Testis (tissue), 2 donors: ENCODE measurements at regions not wholly inside any gene's neighbourhood (a gene's known extent, or its start where the extent isn't known, plus 50 kb on each side); places are given as distances from the start of the nearest gene placed in this dataset.

ENCODE experiments used
- DNase-seq: peaks from one replicate; pipeline ENCODE4 v3.0.0-alpha.2; 2019
- H3K27ac ChIP-seq, 2 donors: fragments of 200-600 bp; sonication (generic); one replicate each; pipeline ENCODE4 v1.5.1; 2019
- H3K27me3 ChIP-seq: fragments of 200-600 bp; sonication (generic); one replicate; pipeline ENCODE4 v1.5.1; 2019
- H3K36me3 ChIP-seq: fragments of 200-600 bp; sonication (generic); one replicate; pipeline ENCODE4 v1.5.1; 2017; ENCODE audit warnings: low read depth; ENCODE audit errors: missing control alignments
- H3K4me1 ChIP-seq: fragments of 200-600 bp; sonication (generic); one replicate; pipeline ENCODE4 v1.5.1; 2019
- H3K4me3 ChIP-seq, 2 donors: fragments of 200-600 bp; sonication (generic); one replicate each; pipeline ENCODE4 v1.5.1; 2017 to 2019
- H3K9me3 ChIP-seq: fragments of 200-600 bp; sonication (generic); one replicate; pipeline ENCODE4 v1.5.1; 2017
- CTCF ChIP-seq, 3 experiments: fragments of 450-650 bp in 2 of 3; fragments of 200-600 bp in 1 of 3; sonication (generic) in 1 of 3; IDR thresholded peaks; one replicate each; pipeline ENCODE4 v1.5.1; 2016 to 2019; ENCODE audit warnings: antibody characterized with exemption in 3 of 3, mild to moderate bottlenecking in 2 of 3, moderate library complexity in 1 of 3
- POLR2A ChIP-seq: fragments of 450-650 bp; IDR thresholded peaks from one replicate; pipeline ENCODE4 v1.6.1; 2017; ENCODE audit warnings: antibody characterized with exemption, mild to moderate bottlenecking, moderate library complexity
- WGBS, 2 donors: methylation state at CpG; one replicate each; pipeline ENCODE4 v1.1.5; 2018; 5-methylcytosine and 5-hydroxymethylcytosine counted together
- intact Hi-C: fragments of 100-400 bp; cut with DNase I; formaldehyde crosslinking; loops from one replicate; pipeline ENCODE4 v1.15.1; 2023; ENCODE audit warnings: low total_unique reads

- no peaks in the 10 kb centered on the region for H3K27me3 ChIP-seq
- H3K27ac ChIP-seq, result no peak overlapping the region
- no peak for TF ChIP-seq POLR2A
- no peak for TF ChIP-seq CTCF (IDR thresholded peaks at IDR 0.05)
- H3K36me3 ChIP-seq, result no peaks in the 10 kb centered on the region
- no peak overlapping the region for H3K4me3 ChIP-seq
- no peaks in the 10 kb centered on the region for H3K4me1 ChIP-seq
- H3K9me3 ChIP-seq, result no peaks in the 10 kb centered on the region
- intact Hi-C loops, result no loop called here
- DNase-seq, result no peak
Measured at GRCh38 chr20:57847104-57847503, 137.3 kb upstream of the PMEPA1 start.

- Histone ChIP-seq H3K27me3 (no peaks in the 10 kb centered on the region), H3K4me3 (no peak overlapping the region), H3K9me3 (no peaks in the 10 kb centered on the region), H3K4me1 (no peaks in the 10 kb centered on the region), H3K36me3 (no peaks in the 10 kb centered on the region), H3K27ac (no peak overlapping the region)
- intact Hi-C loops, result no loop called here
- no peak for DNase-seq
- TF ChIP-seq CTCF (IDR thresholded peaks at IDR 0.05) (no peak), POLR2A (no peak)
- 84 to 93% methylated on average over 10 of the region's 10 CpGs for WGBS, 2 donors
Measured at GRCh38 chr20:57844626-57845596, 135.1 kb upstream of the PMEPA1 start.

- no peak overlapping the region for H3K4me3 ChIP-seq
- no peaks in the 10 kb centered on the region for H3K4me1 ChIP-seq
- no peaks in the 10 kb centered on the region for H3K9me3 ChIP-seq
- no peaks in the 10 kb centered on the region for H3K36me3 ChIP-seq
- H3K27ac ChIP-seq, result no peak overlapping the region
- intact Hi-C loops, result no loop called here
- 95% methylated on average over 14 of the region's 14 CpGs for WGBS, 2 donors
- no peak for DNase-seq
- no peak for TF ChIP-seq CTCF (IDR thresholded peaks at IDR 0.05)
- H3K27me3 ChIP-seq, result no peaks in the 10 kb centered on the region
Measured at GRCh38 chr20:57843941-57844625, 134.3 kb upstream of the PMEPA1 start.

DNA sequence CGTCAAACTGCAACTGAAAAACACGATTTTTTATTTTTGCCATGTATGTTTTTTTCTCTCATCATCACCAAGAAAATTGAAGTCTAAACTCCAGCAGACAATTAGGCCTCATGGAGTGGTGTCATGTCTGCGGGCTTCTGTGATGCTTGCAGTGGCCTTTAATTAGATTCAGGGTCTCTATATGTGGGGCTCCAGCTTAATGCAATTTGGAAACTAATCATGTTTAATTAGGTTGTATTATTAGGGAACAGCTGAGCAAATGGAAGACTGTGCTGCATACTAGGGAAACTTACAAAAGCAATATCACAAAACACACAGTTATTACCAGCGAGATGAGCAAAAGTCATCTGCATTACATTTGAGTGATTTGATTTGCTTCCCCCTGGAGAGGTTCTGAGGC is 132.9 kb upstream of the PMEPA1 start:
- no peak for DNase-seq
- WGBS, 2 donors, result 90 to 93% methylated on average over 4 of the region's 4 CpGs
- no peaks in the 10 kb centered on the region for H3K36me3 ChIP-seq
- no peaks in the 10 kb centered on the region for H3K9me3 ChIP-seq
- TF ChIP-seq POLR2A (no peak), CTCF (IDR thresholded peaks at IDR 0.05) (no peak)
- no peak overlapping the region for H3K27ac ChIP-seq
- no peak overlapping the region for H3K4me3 ChIP-seq
- H3K27me3 ChIP-seq, result no peaks in the 10 kb centered on the region
- intact Hi-C loops, result no loop called here
- H3K4me1 ChIP-seq, result no peaks in the 10 kb centered on the region
